ENCODE measurements at regions not wholly inside any gene's neighbourhood (a gene's known extent, or its start where the extent isn't known, plus 50 kb on each side); places are given as distances from the start of the nearest gene placed in this dataset.
"Not testable (repeated sequence)": the region's sequence is repeated elsewhere in the genome, so short reads cannot be mapped to it uniquely, and the experiment has no call there.

GRCh38 chr2:120638450-120638849 lies 97.2 kb upstream of the GLI2 start:
- no peak for DNase-seq

DNA sequence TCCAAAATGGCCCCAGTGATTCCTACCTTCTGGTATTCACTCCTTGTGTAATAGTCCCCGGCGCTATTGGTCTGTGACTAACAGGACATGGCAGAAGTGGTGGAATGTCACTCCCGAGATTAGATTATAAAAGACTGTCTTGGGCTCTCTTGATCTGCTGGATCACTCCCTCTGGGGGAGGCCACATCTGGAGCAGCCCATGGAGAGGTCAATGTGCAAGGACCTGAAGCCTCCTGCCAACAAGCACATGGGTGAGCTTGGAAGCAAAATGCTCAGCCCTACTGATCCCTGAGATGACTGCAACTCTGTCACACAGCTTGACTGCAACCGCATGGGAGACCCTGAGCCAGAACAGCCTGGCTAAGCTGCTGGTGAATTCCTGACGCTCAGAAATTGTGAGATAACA lies 94.3 kb upstream of the GLI2 start:
- DNase-seq: no peak

GRCh38 chr2:120642646-120643045 lies 93.0 kb upstream of the GLI2 start:
- no peak for DNase-seq

DNA sequence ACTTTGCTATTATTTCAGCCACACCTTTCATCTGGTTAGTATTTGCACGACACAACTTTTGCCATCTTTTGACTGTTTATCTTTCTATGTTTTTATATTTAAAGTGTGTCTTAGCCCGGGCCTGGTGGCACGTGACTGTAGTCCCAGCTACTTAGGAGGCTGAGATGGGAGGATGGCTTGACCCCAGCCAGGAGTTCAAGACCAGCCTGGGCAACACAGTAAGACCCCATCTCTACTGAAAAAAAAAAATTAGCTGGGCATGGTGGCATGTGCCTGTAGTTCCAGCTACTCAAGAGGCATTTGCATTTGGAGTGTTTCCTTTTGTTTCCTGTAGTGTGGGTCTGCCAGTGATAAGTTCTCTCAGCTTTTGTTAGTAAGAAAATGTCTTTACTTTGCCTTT lies 88.7 kb upstream of the GLI2 start:
- DNase-seq: no peak

GRCh38 chr2:120647487-120647886 lies 88.2 kb upstream of the GLI2 start:
- DNase-seq: no peak

DNA sequence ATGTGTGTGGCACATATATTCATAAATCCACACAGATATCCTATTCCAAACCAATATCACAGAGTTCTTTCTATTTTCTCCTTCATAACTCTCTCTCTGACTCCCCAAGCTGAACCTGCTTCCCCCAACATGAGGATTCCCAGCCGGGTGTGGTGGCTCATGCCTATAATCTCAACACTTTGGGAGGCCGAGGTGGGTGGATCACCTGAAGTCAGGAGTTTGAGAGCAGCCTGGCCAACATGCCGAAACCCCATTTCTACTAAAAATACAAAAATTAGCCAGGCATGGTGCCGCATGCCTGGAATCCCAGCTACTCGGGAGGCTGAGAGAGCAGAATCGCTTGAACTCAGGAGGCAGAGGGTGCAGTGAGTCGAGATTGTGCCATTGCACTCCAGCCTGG lies 86.3 kb upstream of the GLI2 start:
- DNase-seq: not testable (repeated sequence)

- no peak for DNase-seq
These were observed 85.5 kb upstream of the GLI2 start for GRCh38 chr2:120650022-120650644.

GRCh38 chr2:120651818-120652217 lies 83.8 kb upstream of the GLI2 start:
- no peak for DNase-seq

GRCh38 chr2:120653046-120653445 lies 82.6 kb upstream of the GLI2 start:
- DNase-seq: no peak

- DNase-seq: no peak
These were observed 81.8 kb upstream of the GLI2 start for GRCh38 chr2:120653871-120654270.

GRCh38 chr2:120654381-120655134 lies 81.1 kb upstream of the GLI2 start:
- no peak for DNase-seq

DNA sequence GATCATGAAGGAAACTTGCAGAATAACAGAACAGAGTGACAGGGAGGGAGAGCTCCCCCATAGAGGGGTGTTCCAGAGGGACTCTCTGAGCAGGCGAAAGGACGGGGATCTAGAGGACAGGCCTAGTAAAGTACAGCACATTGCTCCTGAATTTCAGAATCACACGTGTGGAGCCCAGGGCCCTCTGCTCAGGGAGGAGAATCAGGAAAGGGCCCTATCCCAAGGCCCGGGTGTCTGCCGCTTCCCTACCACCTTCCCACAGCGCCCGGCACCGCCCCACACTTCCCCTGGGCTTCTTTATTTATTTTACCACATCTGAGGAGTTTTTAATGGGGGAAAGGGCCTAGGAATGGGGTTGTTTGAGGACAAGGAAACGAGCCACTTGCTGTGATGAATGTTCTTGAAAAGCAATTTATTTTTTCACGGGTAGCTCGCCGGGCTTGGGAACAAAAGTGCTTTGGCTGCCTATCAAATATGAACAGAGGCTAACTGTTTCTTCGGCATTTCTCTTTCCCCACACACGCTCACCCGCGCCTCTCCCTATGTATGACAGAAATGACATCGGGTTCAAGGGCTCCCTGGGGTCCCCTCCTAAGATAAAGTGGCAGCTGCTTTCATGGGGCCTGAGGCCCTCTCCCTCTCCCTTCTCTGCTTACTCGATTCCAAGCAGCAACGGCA lies 79.3 kb upstream of the GLI2 start:
- DNase-seq: no peak

- no peak for DNase-seq
These were observed 77.5 kb upstream of the GLI2 start for GRCh38 chr2:120658042-120658769.

DNA sequence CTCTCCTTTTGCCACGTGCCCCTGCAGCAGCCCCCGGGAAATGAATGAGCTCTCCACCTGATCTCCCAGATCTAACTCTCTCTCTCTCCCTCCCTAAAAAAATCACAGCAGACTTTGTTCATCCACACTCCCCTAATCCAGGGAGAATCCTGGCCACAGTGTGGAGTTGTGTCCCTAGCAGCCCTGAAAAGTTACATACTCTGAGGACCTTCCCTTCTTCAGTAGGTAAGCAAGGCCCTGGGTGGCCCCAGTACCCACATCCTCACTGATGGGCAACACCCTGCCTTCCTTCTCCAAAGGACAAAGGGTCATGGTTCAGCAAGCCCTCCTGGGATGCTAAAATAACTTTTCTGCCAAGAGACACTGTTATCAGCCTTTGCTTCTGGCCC lies 76.9 kb upstream of the GLI2 start:
- DNase-seq: no peak

- no peak for DNase-seq
These were observed 76.2 kb upstream of the GLI2 start for GRCh38 chr2:120659275-120659977.

GRCh38 chr2:120660056-120660694 lies 75.5 kb upstream of the GLI2 start:
- DNase-seq: no peak

- DNase-seq: no peak
These were observed 74.8 kb upstream of the GLI2 start for GRCh38 chr2:120660771-120661459.

GRCh38 chr2:120661551-120661950 lies 74.1 kb upstream of the GLI2 start:
- DNase-seq: no peak

DNA sequence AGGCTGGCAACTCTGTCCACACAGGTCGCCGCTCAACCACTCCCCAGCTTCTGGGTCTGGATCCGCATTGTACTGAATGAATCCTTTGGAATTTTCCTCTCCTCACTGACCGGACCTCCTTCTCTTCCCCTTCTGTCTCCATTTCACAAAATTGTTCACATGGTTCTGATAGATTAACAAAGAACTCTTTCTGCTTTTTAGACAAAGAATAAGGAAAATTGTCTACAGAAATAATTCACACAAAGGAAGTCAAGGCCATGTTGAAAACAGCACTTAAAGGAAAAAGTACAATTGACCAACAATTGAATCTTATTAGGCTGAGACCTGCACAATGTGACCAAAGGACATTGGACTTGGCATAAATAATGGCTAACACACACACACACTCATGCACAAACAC lies 73.6 kb upstream of the GLI2 start:
- DNase-seq: no peak

- no peak for DNase-seq
These were observed 72.9 kb upstream of the GLI2 start for GRCh38 chr2:120662746-120663145.

GRCh38 chr2:120666433-120666832 lies 69.2 kb upstream of the GLI2 start:
- no peak for DNase-seq

- no peak for DNase-seq
These were observed 67.7 kb upstream of the GLI2 start for GRCh38 chr2:120667981-120668380.

Measured in activated CD4-positive, alpha-beta T cell treated with anti-CD3 and anti-CD28 coated beads for 4 hours (primary cell).